HG02763 (cell line): ENCODE measurements at regions not wholly inside any gene's neighbourhood (a gene's known extent, or its start where the extent isn't known, plus 50 kb on each side); places are given as distances from the start of the nearest gene placed in this dataset.

ENCODE experiments used
- ATAC-seq: cut with Tn5 transposase; IDR thresholded peaks from one replicate; pipeline ENCODE4 v1.9.1; 2021; ENCODE audit warnings: mild to moderate bottlenecking, moderate library complexity; ENCODE audit not compliant: unreplicated experiment

DNA sequence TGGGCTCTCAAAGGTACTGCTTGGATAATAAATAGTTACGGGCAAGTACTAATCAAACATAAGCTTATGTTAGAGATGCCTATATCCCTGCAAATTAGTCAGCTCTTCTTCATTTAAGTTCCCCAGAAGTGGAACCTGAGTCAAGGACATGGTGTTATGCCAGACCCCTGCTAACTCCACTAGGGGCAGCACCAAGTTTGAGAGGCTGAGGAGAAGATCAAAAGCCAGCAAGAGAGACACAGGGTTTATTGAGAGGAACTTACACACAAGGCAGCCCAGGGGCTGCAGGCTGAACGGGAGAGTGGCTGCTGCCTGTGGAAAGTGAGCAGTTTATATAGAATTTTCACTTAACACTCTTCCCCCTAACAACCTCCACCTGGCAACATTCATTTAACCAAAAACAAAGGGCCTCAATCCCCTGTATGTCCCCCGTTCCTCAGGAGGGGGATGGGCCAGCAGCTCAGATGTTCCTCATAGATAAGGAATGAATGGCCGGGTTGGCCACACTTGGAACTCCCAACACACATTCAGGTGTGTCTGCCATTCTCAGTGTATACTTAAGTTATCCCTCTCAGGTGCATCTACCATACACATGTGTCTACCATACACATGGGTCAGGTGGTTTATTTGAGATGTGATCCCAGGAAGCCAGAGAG, 62.6 kb upstream of the GHITM start:
- ATAC-seq: no peak

- ATAC-seq: no peak
Observed at GRCh38 chr10:84077768-84078167, 61.5 kb upstream of the GHITM start.

- ATAC-seq: no peak
Observed at GRCh38 chr10:84078771-84079170, 60.5 kb upstream of the GHITM start.

DNA sequence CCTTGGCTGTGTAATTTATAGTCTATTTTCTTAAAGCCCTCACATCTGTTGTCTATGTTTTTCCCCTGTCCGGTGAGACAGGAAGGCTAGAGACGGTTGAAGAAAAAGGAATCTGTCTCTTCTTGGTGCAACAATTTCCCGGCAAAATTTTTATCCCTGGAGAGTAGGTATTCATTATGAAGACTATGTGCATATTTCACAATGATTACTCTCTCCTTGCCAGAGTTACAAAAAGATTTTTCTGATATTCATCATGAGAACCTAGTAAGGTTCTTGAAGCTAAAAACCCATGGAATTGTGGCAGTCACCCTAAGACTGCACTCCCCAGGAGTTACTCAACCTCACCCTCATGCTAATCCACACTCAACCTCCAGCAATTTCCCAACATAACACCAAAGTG, 55.0 kb upstream of the GHITM start:
- no peak for ATAC-seq

GRCh38 chr10:84087202-84087601, 52.1 kb upstream of the GHITM start:
- ATAC-seq: no peak

DNA sequence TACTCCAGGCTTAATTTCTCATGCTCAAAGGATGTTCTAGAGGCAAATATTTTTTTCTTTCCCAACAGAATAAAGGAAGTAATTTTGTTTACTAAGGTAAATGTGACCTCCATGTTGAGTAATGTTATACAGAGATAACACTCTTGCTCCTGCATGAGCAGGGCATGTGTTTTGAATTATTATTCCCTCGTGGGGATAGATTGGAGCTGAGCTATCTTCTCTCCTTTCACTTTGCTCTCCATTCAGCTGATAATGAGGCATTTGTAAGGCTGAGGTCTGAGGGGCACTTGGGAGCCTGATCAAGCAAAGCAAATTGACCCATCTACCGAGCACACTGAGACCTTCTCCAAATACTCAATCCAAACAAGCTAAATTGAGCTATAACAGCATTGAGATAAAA, 50.7 kb upstream of the GHITM start:
- no peak for ATAC-seq

- ATAC-seq: no peak
Observed at GRCh38 chr10:84089162-84089561, 50.1 kb upstream of the GHITM start.
